ENCODE measurements at regions not wholly inside any gene's neighbourhood (a gene's known extent, or its start where the extent isn't known, plus 50 kb on each side); places are given as distances from the start of the nearest gene placed in this dataset.

DNA sequence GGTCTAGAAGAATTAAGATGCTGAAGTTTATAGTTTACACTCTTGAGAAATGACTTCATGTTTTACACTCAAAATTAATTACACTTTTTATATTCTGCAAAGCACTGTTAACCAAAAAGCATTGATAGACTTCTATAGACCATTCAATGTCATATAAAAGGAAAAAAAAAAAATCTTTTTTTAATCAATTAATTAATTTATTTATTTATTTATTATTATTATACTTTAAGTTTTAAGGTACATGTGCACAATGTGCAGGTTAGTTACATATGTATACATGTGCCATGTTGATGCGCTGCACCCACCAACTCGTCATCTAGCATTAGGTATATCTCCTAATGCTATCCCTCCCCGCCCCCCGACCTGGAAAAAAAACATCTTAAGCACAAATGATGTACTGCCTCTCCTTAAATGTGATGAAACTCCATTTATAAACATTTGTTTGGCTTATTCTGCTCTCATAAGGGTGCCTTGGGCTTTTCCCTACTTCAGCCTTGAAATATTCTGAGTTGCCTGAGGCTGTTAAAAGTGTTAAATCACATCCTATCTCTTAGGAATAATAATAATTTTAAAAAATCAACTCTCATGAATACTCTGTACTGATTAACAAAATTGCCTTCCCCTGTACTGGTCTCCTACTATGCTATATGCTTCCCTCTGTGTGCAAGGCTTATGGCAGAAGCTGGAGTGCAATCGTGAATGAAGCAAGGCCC, 466.9 kb downstream of the SOX2 start:
- no peaks in the 10 kb centered on the region for H3K79me2 ChIP-seq (ENCODE audit: control insufficient read depth, insufficient read depth, low read length, poor library complexity)

DNA sequence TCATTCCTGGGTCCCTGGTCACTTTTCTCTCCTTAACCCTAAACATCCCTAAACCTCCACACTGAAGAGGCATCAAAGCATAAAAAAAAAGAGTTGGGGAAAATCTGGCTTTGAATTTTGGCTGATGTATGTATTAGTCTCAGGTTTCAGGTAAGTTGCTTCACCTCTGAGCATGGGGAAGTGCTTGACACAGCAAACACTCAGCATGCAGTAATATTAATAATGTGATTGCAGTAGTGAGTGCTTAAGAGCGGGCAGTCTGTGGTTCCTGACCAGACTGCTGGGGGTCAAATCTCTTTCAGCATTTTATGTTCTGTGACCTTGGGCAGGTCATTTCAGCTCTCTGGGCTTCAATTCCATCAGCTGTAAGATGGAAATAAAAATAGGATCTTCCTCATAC, 467.9 kb downstream of the SOX2 start:
- no peaks in the 10 kb centered on the region for H3K79me2 ChIP-seq (ENCODE audit: control insufficient read depth, insufficient read depth, low read length, poor library complexity)
- H3K27ac ChIP-seq (ENCODE audit: low read depth, low read length): no peak overlapping the region
- H3K4me2 ChIP-seq (ENCODE audit: low read length): no peak overlapping the region
- no peak overlapping the region for H2AK5ac ChIP-seq (ENCODE audit: low read length)
- H2BK120ac ChIP-seq (ENCODE audit: insufficient read depth, low read length, poor library complexity): no peak overlapping the region
- no peak overlapping the region for H4K12ac ChIP-seq (ENCODE audit: low read depth, low read length)
- H3K9me3 ChIP-seq (ENCODE audit: insufficient read depth, low read depth, low read length): no peaks in the 10 kb centered on the region
- no peak overlapping the region for H4K91ac ChIP-seq (ENCODE audit: low read depth, low read length)
- H3K18ac ChIP-seq (ENCODE audit: low read length): no peak overlapping the region
- no peak overlapping the region for H3K23ac ChIP-seq (ENCODE audit: low read length)
- H3K4me3 ChIP-seq (ENCODE audit: low read depth, low read length): no peak overlapping the region
- no peak overlapping the region for H3K14ac ChIP-seq (ENCODE audit: low read length)
- H3K4ac ChIP-seq (ENCODE audit: low read depth, low read length): no peak overlapping the region
- H2AFZ ChIP-seq (ENCODE audit: insufficient read depth, low read length, poor library complexity): no peak overlapping the region
- no peak for DNase-seq
- H3K79me1 ChIP-seq (ENCODE audit: low read length): no peaks in the 10 kb centered on the region
- H3K27me3 ChIP-seq (ENCODE audit: insufficient read depth, low read length): no peaks in the 10 kb centered on the region
- H3K4me1 ChIP-seq (ENCODE audit: control insufficient read depth in 1 of 2, insufficient read depth in 2 of 2, low read length in 2 of 2): peaks cover 3 to 6% of the 10 kb centered on the region in 2 experiments
- no CpG with 5 or more reads among the region's 1 CpG for WGBS (ENCODE audit: extremely low coverage, insufficient coverage, insufficient read length)
- H4K8ac ChIP-seq (ENCODE audit: low read depth, low read length): no peak overlapping the region
- no peaks in the 10 kb centered on the region for H3K36me3 ChIP-seq (ENCODE audit: control insufficient read depth in 1 of 2, insufficient read depth in 2 of 2, low read length in 2 of 2)
- H3K9ac ChIP-seq (ENCODE audit: low read length): no peak overlapping the region
- no peak overlapping the region for H2BK12ac ChIP-seq (ENCODE audit: low read length)
- H2BK5ac ChIP-seq (ENCODE audit: low read depth, low read length, poor library complexity): no peak overlapping the region

More for the DNA sequence above, 466.9 kb downstream of the SOX2 start:
- no peaks in the 10 kb centered on the region for H3K9me3 ChIP-seq (ENCODE audit: insufficient read depth, low read depth, low read length)
- no peaks in the 10 kb centered on the region for H3K27me3 ChIP-seq (ENCODE audit: insufficient read depth, low read length)
- H3K4me3 ChIP-seq (ENCODE audit: low read depth, low read length): no peak overlapping the region
- no peak overlapping the region for H3K4me2 ChIP-seq (ENCODE audit: low read length)
- H2AK5ac ChIP-seq (ENCODE audit: low read length): no peak overlapping the region
- no peak overlapping the region for H3K14ac ChIP-seq (ENCODE audit: low read length)
- H3K4ac ChIP-seq (ENCODE audit: low read depth, low read length): no peak overlapping the region
- peaks cover 3 to 6% of the 10 kb centered on the region in 2 experiments for H3K4me1 ChIP-seq (ENCODE audit: control insufficient read depth in 1 of 2, insufficient read depth in 2 of 2, low read length in 2 of 2)
- no peak overlapping the region for H2BK12ac ChIP-seq (ENCODE audit: low read length)
- no peak overlapping the region for H2BK120ac ChIP-seq (ENCODE audit: insufficient read depth, low read length, poor library complexity)
- no peak overlapping the region for H4K12ac ChIP-seq (ENCODE audit: low read depth, low read length)
- H2AFZ ChIP-seq (ENCODE audit: insufficient read depth, low read length, poor library complexity): no peak overlapping the region
- no peak overlapping the region for H3K27ac ChIP-seq (ENCODE audit: low read depth, low read length)
- no peak overlapping the region for H4K91ac ChIP-seq (ENCODE audit: low read depth, low read length)
- no peaks in the 10 kb centered on the region for H3K79me1 ChIP-seq (ENCODE audit: low read length)
- WGBS (ENCODE audit: extremely low coverage, insufficient coverage, insufficient read length): no CpG with 5 or more reads among the region's 5 CpGs
- no peaks in the 10 kb centered on the region for H3K36me3 ChIP-seq (ENCODE audit: control insufficient read depth in 1 of 2, insufficient read depth in 2 of 2, low read length in 2 of 2)
- no peak overlapping the region for H3K9ac ChIP-seq (ENCODE audit: low read length)
- DNase-seq: no peak
- no peak overlapping the region for H3K23ac ChIP-seq (ENCODE audit: low read length)
- H2BK5ac ChIP-seq (ENCODE audit: low read depth, low read length, poor library complexity): no peak overlapping the region
- no peak overlapping the region for H3K18ac ChIP-seq (ENCODE audit: low read length)
- no peak overlapping the region for H4K8ac ChIP-seq (ENCODE audit: low read depth, low read length)

DNA sequence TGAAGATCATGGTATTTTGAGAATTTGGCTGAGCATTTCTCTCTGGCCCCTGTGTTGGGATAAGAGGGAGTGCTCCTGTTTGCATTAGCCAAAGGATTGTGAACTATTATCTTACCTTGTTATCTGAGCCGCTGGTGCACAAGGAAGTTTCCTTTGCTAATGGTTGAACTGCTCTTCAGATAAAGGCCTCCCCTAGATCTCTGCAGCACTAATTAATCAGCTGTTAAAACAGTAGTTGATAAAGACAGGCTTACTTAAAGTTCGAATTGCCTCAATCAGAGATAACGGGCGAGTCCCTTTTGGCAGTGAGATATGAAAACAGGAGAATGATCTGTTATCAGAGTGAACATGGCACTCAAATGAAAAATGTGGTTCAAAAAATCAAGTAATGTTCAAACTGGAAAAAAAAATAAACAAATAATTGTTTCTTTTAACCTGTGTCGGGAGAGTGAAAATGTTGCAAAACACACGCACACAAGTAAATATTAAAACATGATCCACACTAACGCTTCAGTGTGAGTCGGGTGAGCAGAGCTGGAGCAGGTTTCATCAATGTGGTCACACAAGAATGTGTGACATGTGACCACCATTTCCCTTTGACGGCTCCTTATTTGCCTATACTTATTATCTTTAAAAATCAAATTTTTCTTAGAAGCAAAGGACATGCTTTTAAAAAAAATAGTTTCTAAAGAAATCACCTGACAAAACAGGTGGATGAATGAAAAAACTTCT, 469.1 kb downstream of the SOX2 start:
- no peak overlapping the region for H3K27ac ChIP-seq (ENCODE audit: low read depth, low read length)
- no peaks in the 10 kb centered on the region for H3K9me3 ChIP-seq (ENCODE audit: insufficient read depth, low read depth, low read length)
- no peaks in the 10 kb centered on the region for H3K79me2 ChIP-seq (ENCODE audit: control insufficient read depth, insufficient read depth, low read length, poor library complexity)
- H3K18ac ChIP-seq (ENCODE audit: low read length): no peak overlapping the region
- no peaks in the 10 kb centered on the region for H3K36me3 ChIP-seq (ENCODE audit: control insufficient read depth in 1 of 2, insufficient read depth in 2 of 2, low read length in 2 of 2)
- no peaks in the 10 kb centered on the region for H3K27me3 ChIP-seq (ENCODE audit: insufficient read depth, low read length)
- no peak overlapping the region for H3K9ac ChIP-seq (ENCODE audit: low read length)
- no peak overlapping the region for H3K23ac ChIP-seq (ENCODE audit: low read length)
- no peaks in the 10 kb centered on the region for H3K79me1 ChIP-seq (ENCODE audit: low read length)
- WGBS (ENCODE audit: extremely low coverage, insufficient coverage, insufficient read length): no CpG with 5 or more reads among the region's 9 CpGs
- no peak overlapping the region for H4K8ac ChIP-seq (ENCODE audit: low read depth, low read length)
- no peak overlapping the region for H4K91ac ChIP-seq (ENCODE audit: low read depth, low read length)
- H3K4me3 ChIP-seq (ENCODE audit: low read depth, low read length): no peak overlapping the region
- no peak overlapping the region for H3K14ac ChIP-seq (ENCODE audit: low read length)
- no peak overlapping the region for H3K4me2 ChIP-seq (ENCODE audit: low read length)
- no peak overlapping the region for H2AFZ ChIP-seq (ENCODE audit: insufficient read depth, low read length, poor library complexity)
- H4K12ac ChIP-seq (ENCODE audit: low read depth, low read length): no peak overlapping the region
- no peak overlapping the region for H2BK120ac ChIP-seq (ENCODE audit: insufficient read depth, low read length, poor library complexity)
- peaks cover 3 to 6% of the 10 kb centered on the region in 2 experiments for H3K4me1 ChIP-seq (ENCODE audit: control insufficient read depth in 1 of 2, insufficient read depth in 2 of 2, low read length in 2 of 2)
- no peak overlapping the region for H2BK5ac ChIP-seq (ENCODE audit: low read depth, low read length, poor library complexity)
- peak in 1 of 2 donors; percentile 20 for DNase-seq
- no peak overlapping the region for H2AK5ac ChIP-seq (ENCODE audit: low read length)
- H2BK12ac ChIP-seq (ENCODE audit: low read length): no peak overlapping the region
- no peak overlapping the region for H3K4ac ChIP-seq (ENCODE audit: low read depth, low read length)

GRCh38 chr3:182182531-182182968, 470.8 kb downstream of the SOX2 start:
- no peak for DNase-seq
- no peaks in the 10 kb centered on the region for H3K4me1 ChIP-seq (ENCODE audit: control insufficient read depth in 1 of 2, insufficient read depth in 2 of 2, low read length in 2 of 2)
- H2BK12ac ChIP-seq (ENCODE audit: low read length): no peak overlapping the region
- H2BK5ac ChIP-seq (ENCODE audit: low read depth, low read length, poor library complexity): no peak overlapping the region
- no CpG with 5 or more reads among the region's 5 CpGs for WGBS (ENCODE audit: extremely low coverage, insufficient coverage, insufficient read length)
- no peak overlapping the region for H2AK5ac ChIP-seq (ENCODE audit: low read length)
- no peak overlapping the region for H3K14ac ChIP-seq (ENCODE audit: low read length)
- H3K27ac ChIP-seq (ENCODE audit: low read depth, low read length): no peak overlapping the region
- no peaks in the 10 kb centered on the region for H3K27me3 ChIP-seq (ENCODE audit: insufficient read depth, low read length)
- no peak overlapping the region for H4K8ac ChIP-seq (ENCODE audit: low read depth, low read length)
- no peaks in the 10 kb centered on the region for H3K36me3 ChIP-seq (ENCODE audit: control insufficient read depth in 1 of 2, insufficient read depth in 2 of 2, low read length in 2 of 2)
- H2AFZ ChIP-seq (ENCODE audit: insufficient read depth, low read length, poor library complexity): no peak overlapping the region
- no peak overlapping the region for H3K9ac ChIP-seq (ENCODE audit: low read length)
- no peak overlapping the region for H3K18ac ChIP-seq (ENCODE audit: low read length)
- no peak overlapping the region for H3K4ac ChIP-seq (ENCODE audit: low read depth, low read length)
- H3K23ac ChIP-seq (ENCODE audit: low read length): no peak overlapping the region
- H3K4me3 ChIP-seq (ENCODE audit: low read depth, low read length): no peak overlapping the region
- H3K79me1 ChIP-seq (ENCODE audit: low read length): no peaks in the 10 kb centered on the region
- no peak overlapping the region for H2BK120ac ChIP-seq (ENCODE audit: insufficient read depth, low read length, poor library complexity)
- H4K12ac ChIP-seq (ENCODE audit: low read depth, low read length): no peak overlapping the region
- H4K91ac ChIP-seq (ENCODE audit: low read depth, low read length): no peak overlapping the region
- no peaks in the 10 kb centered on the region for H3K79me2 ChIP-seq (ENCODE audit: control insufficient read depth, insufficient read depth, low read length, poor library complexity)
- no peak overlapping the region for H3K4me2 ChIP-seq (ENCODE audit: low read length)
- no peaks in the 10 kb centered on the region for H3K9me3 ChIP-seq (ENCODE audit: insufficient read depth, low read depth, low read length)
